ENCODE measurements at regions not wholly inside any gene's neighbourhood (a gene's known extent, or its start where the extent isn't known, plus 50 kb on each side); places are given as distances from the start of the nearest gene placed in this dataset.

GRCh38 chrX:122113896-122114295, 1066.5 kb downstream of the GLUD2 start:
- ChIA-PET POLR2A (no interaction called here), CTCF (ENCODE audit: low intra/inter-chr PET ratio) (no interaction called here)
- BruUV-seq (replicated peaks) = no TSS peak
- no peak overlapping the region for H3K9ac ChIP-seq (ENCODE audit: insufficient read depth in 1 of 2, low read depth in 2 of 2, low read length in 2 of 2)
- in situ Hi-C loops (cut with MboI) = no loop called here
- no peak overlapping the region for H3K27ac ChIP-seq (ENCODE audit: extremely low read depth, low read depth, low read length)
- ATAC-seq (no peak), DNase-seq (ENCODE audit: extremely low read depth in 1 of 4, low spot score in 3 of 4) (no peak), FAIRE-seq (no peak)
- intact Hi-C loops (cut with micrococcal nuclease) = no loop called here
- no peaks in the 10 kb centered on the region for H3K9me3 ChIP-seq (replicated peaks; ENCODE audit: control insufficient read depth, insufficient read depth, low read depth, low read length)
- no peak overlapping the region for H2AFZ ChIP-seq (ENCODE audit: low read depth, low read length)
- H3K4me3 ChIP-seq = no peak overlapping the region
- H3K27me3 ChIP-seq (ENCODE audit: control insufficient read depth in 2 of 2, insufficient read depth in 2 of 2, low read length in 2 of 2) = no peaks in the 10 kb centered on the region
- no peaks in the 10 kb centered on the region for H3K4me1 ChIP-seq (replicated peaks in 1 of 2; ENCODE audit: control insufficient read depth in 2 of 2, insufficient read depth in 2 of 2, low read length in 2 of 2)
- 0% methylated on average over 4 of the region's 4 CpGs for WGBS (ENCODE audit: insufficient coverage, low coverage, missing lambda C conversion rate)
- H3K79me2 ChIP-seq (ENCODE audit: control insufficient read depth, insufficient read depth, low read length) = no peaks in the 10 kb centered on the region
- no peaks in the 10 kb centered on the region for H3K9me1 ChIP-seq (ENCODE audit: control insufficient read depth, insufficient read depth, low read length)
- no peak overlapping the region for H3K4me2 ChIP-seq (ENCODE audit: insufficient read depth, low read length)
- no peaks in the 10 kb centered on the region for H4K20me1 ChIP-seq (replicated peaks; ENCODE audit: control insufficient read depth, insufficient read depth, low read length)
- H3K36me3 ChIP-seq (ENCODE audit: control insufficient read depth, insufficient read depth, low read length) = no peaks in the 10 kb centered on the region
- TF ChIP-seq ZEB2 (IDR thresholded peaks at IDR 0.05) (no peak), MITF (IDR thresholded peaks at IDR 0.05) (no peak), XRCC5 (IDR thresholded peaks at IDR 0.05; ENCODE audit: low read depth, low read length) (no peak), ZNF444 (CRISPR knock-in tag; IDR thresholded peaks at IDR 0.05) (no peak), POLR2G (IDR thresholded peaks at IDR 0.05; ENCODE audit: low read depth, low read length) (no peak), ZBTB43 (CRISPR knock-in tag; IDR thresholded peaks at IDR 0.05) (no peak)
- TF ChIP-seq, protein P1, sequence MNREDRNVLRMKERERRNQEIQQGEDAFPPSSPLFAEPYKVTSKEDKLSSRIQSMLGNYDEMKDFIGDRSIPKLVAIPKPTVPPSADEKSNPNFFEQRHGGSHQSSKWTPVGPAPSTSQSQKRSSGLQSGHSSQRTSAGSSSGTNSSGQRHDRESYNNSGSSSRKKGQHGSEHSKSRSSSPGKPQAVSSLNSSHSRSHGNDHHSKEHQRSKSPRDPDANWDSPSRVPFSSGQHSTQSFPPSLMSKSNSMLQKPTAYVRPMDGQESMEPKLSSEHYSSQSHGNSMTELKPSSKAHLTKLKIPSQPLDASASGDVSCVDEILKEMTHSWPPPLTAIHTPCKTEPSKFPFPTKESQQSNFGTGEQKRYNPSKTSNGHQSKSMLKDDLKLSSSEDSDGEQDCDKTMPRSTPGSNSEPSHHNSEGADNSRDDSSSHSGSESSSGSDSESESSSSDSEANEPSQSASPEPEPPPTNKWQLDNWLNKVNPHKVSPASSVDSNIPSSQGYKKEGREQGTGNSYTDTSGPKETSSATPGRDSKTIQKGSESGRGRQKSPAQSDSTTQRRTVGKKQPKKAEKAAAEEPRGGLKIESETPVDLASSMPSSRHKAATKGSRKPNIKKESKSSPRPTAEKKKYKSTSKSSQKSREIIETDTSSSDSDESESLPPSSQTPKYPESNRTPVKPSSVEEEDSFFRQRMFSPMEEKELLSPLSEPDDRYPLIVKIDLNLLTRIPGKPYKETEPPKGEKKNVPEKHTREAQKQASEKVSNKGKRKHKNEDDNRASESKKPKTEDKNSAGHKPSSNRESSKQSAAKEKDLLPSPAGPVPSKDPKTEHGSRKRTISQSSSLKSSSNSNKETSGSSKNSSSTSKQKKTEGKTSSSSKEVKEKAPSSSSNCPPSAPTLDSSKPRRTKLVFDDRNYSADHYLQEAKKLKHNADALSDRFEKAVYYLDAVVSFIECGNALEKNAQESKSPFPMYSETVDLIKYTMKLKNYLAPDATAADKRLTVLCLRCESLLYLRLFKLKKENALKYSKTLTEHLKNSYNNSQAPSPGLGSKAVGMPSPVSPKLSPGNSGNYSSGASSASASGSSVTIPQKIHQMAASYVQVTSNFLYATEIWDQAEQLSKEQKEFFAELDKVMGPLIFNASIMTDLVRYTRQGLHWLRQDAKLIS (CRISPR knock-in tag; IDR thresholded peaks at IDR 0.05) = no peak

All from K562 (cell line).